Thoracic aorta (tissue), 2 donors: ENCODE measurements at regions not wholly inside any gene's neighbourhood (a gene's known extent, or its start where the extent isn't known, plus 50 kb on each side); places are given as distances from the start of the nearest gene placed in this dataset.
"Not testable (repeated sequence)": the region's sequence is repeated elsewhere in the genome, so short reads cannot be mapped to it uniquely, and the experiment has no call there.

Experiments used
- ATAC-seq: fragments of 150-250 bp; one replicate; pipeline ENCODE4 v1.8.0; 2017; ENCODE audit warnings: low read depth; ENCODE audit not compliant: insufficient number of reproducible peaks, low FRiP score
- DNase-seq: peaks from one replicate; pipeline ENCODE4 v3.0.0-alpha.2; 2020; ENCODE audit warnings: low spot score
- H3K27ac ChIP-seq, 2 donors: fragments of 200-600 bp; sonication (generic); 1 replicate in 1 of 2; 2 replicates in 1 of 2; pipeline ENCODE4 v1.5.1; 2016; ENCODE audit warnings: mild to moderate bottlenecking in 2 of 2, moderate library complexity in 2 of 2
- H3K27me3 ChIP-seq: fragments of 200-600 bp; sonication (generic); replicated peaks from 2 replicates; pipeline ENCODE4 v1.6.0; 2016; ENCODE audit warnings: mild to moderate bottlenecking; ENCODE audit not compliant: insufficient read depth
- H3K36me3 ChIP-seq: fragments of 200-600 bp; sonication (generic); one replicate; pipeline ENCODE4 v1.5.1; 2016
- H3K4me1 ChIP-seq, 2 donors: fragments of 200-600 bp; sonication (generic); 1 replicate in 1 of 2; 2 replicates in 1 of 2; pipeline versions ENCODE4 v1.5.1 to v1.6.0; 2016; ENCODE audit warnings: low read depth in 2 of 2, mild to moderate bottlenecking in 1 of 2; ENCODE audit not compliant: control insufficient read depth in 1 of 2
- H3K4me3 ChIP-seq: fragments of 200-600 bp; sonication (generic); 2 replicates; pipeline ENCODE4 v1.5.1; 2016; ENCODE audit warnings: mild to moderate bottlenecking
- H3K9me3 ChIP-seq: fragments of 200-600 bp; sonication (generic); 2 replicates; pipeline ENCODE4 v1.5.1; 2016
- TF ChIP-seq, protein P1 (sequence below): fragments of 200-600 bp; sonication (generic); IDR thresholded peaks from one replicate; pipeline ENCODE4 v1.5.1; 2019; ENCODE audit warnings: antibody characterized with exemption

GRCh38 chr15:63446255-63446654 is 58.1 kb upstream of the USP3 start:
- Histone ChIP-seq H3K4me3 (no peak overlapping the region), H3K27ac (no peak overlapping the region), H3K36me3 (no peaks in the 10 kb centered on the region), H3K4me1 (no peaks in the 10 kb centered on the region), H3K9me3 (no peaks in the 10 kb centered on the region), H3K27me3 (no peaks in the 10 kb centered on the region)
- TF ChIP-seq, protein P1, sequence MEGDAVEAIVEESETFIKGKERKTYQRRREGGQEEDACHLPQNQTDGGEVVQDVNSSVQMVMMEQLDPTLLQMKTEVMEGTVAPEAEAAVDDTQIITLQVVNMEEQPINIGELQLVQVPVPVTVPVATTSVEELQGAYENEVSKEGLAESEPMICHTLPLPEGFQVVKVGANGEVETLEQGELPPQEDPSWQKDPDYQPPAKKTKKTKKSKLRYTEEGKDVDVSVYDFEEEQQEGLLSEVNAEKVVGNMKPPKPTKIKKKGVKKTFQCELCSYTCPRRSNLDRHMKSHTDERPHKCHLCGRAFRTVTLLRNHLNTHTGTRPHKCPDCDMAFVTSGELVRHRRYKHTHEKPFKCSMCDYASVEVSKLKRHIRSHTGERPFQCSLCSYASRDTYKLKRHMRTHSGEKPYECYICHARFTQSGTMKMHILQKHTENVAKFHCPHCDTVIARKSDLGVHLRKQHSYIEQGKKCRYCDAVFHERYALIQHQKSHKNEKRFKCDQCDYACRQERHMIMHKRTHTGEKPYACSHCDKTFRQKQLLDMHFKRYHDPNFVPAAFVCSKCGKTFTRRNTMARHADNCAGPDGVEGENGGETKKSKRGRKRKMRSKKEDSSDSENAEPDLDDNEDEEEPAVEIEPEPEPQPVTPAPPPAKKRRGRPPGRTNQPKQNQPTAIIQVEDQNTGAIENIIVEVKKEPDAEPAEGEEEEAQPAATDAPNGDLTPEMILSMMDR = no peak
- ATAC-seq (no peak), DNase-seq (no peak)

DNA sequence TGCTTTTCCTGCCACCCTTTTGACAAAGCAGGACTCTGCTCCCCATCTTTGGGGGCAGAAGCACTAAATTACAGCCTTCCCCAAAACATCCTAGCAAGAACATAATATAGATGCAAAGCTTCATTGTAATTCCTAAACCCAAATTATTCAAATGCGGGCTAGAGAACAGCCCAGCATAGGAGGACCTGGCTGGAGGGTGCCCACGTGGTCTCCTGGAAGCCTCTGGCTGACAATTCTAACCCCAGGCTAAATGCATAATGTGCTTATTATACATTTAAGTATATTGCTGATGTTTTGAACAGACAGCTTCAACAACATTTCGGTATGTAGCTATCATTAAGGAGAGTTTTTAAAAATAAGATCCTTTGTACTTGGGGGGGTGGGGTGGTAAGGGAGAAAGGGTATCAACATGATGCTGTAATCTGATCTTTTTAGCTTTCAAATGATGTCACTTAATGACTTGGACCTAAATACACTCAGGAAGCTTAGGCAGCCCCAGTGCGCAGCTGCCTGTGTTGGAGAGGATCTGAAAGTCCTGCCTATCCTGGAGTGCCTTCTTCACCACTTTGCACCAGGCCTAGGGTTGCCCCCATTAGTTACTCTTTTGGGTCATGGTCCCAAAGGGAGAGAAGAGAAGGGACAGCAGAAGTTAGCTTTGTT is 57.2 kb upstream of the USP3 start:
- H3K36me3 ChIP-seq = no peaks in the 10 kb centered on the region
- H3K27ac ChIP-seq = no peak overlapping the region
- no peak overlapping the region for H3K4me3 ChIP-seq
- H3K9me3 ChIP-seq = no peaks in the 10 kb centered on the region
- no peaks in the 10 kb centered on the region for H3K27me3 ChIP-seq
- ATAC-seq = no peak
- DNase-seq = no peak
- no peaks in the 10 kb centered on the region for H3K4me1 ChIP-seq
- TF ChIP-seq, protein P1 = no peak

DNA sequence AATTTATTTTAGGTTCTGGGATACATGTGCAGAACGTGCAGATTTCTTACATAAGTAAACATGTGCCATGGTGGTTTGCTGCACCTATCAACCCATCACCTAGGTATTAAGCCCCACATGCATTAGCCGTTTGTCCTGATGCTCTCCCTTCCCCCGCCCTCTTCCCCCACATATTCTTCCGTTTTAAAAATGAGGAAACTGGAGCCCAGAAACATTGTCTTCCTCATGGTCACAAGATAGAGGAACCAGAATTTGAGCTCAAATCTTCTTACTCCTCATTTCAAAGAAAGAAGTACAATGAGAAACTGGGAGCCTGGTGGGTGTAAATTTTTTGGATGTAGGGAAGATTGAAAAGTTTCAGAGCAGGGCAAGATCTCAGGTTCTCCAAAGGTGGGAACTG is 56.1 kb upstream of the USP3 start:
- H3K4me1 ChIP-seq = no peaks in the 10 kb centered on the region
- DNase-seq = no peak
- no peaks in the 10 kb centered on the region for H3K27me3 ChIP-seq
- H3K4me3 ChIP-seq = no peak overlapping the region
- no peaks in the 10 kb centered on the region for H3K9me3 ChIP-seq
- TF ChIP-seq, protein P1 = no peak
- no peak for ATAC-seq
- no peaks in the 10 kb centered on the region for H3K36me3 ChIP-seq
- no peak overlapping the region for H3K27ac ChIP-seq

GRCh38 chr15:63448872-63449555 is 55.4 kb upstream of the USP3 start:
- DNase-seq, H3K4me3 ChIP-seq, H3K36me3 ChIP-seq, H3K27ac ChIP-seq, H3K4me1 ChIP-seq, ATAC-seq, H3K27me3 ChIP-seq, H3K9me3 ChIP-seq: not testable (repeated sequence)

DNA sequence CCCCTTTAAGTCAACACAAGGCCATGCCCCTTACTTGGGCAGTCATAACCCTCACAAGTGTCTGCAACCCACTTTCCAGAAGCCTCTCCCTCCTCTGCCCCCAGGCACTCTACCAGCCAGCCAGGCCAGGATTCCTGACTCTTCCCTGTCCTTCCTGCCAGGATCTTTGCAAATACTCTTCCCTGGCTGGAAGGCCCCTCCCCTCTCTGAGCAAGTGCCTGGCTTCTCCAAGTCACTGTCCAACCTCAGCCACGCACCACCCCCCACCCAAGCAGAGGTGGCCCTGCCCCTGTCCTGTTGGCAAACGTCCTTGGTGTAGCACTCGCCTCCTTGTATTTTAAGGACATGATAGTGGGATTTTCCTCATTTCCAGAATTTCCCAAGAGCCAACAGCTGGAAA is 54.7 kb upstream of the USP3 start:
- H3K27me3 ChIP-seq = no peaks in the 10 kb centered on the region
- H3K36me3 ChIP-seq = no peaks in the 10 kb centered on the region
- TF ChIP-seq, protein P1 = no peak
- no peak overlapping the region for H3K27ac ChIP-seq
- no peaks in the 10 kb centered on the region for H3K4me1 ChIP-seq
- no peaks in the 10 kb centered on the region for H3K9me3 ChIP-seq
- DNase-seq (no peak), ATAC-seq (no peak)
- H3K4me3 ChIP-seq = no peak overlapping the region

- TF ChIP-seq, protein P1 = no peak
- no peak for ATAC-seq
- no peak overlapping the region for H3K27ac ChIP-seq
- H3K27me3 ChIP-seq = no peaks in the 10 kb centered on the region
- H3K4me1 ChIP-seq = no peaks in the 10 kb centered on the region
- no peaks in the 10 kb centered on the region for H3K9me3 ChIP-seq
- no peaks in the 10 kb centered on the region for H3K36me3 ChIP-seq
- H3K4me3 ChIP-seq = no peak overlapping the region
- DNase-seq = no peak
Measured at GRCh38 chr15:63450884-63451225, 53.5 kb upstream of the USP3 start.
